Small intestine (tissue), 7 donors: ENCODE measurements at regions not wholly inside any gene's neighbourhood (a gene's known extent, or its start where the extent isn't known, plus 50 kb on each side); places are given as distances from the start of the nearest gene placed in this dataset.
"Not testable (repeated sequence)": the region's sequence is repeated elsewhere in the genome, so short reads cannot be mapped to it uniquely, and the experiment has no call there.

Experiments
- DNase-seq, 2 donors: peaks; one replicate each; pipeline versions ENCODE4 v3.0.0 to v3.0.0-alpha.2; 2013
- FAIRE-seq: peaks from 2 replicates; lab custom pipeline; 2012; peaks lifted over from hg19 to GRCh38; lab: Jason Lieb, UNC
- H3K27ac ChIP-seq, 3 donors: one replicate each; pipeline ENCODE4 v1.5.1; 2013; ENCODE audit warnings: low read length in 2 of 3, mild to moderate bottlenecking in 2 of 3, control low read depth in 1 of 3, inconsistent platforms in 1 of 3, low read depth in 1 of 3, moderate library complexity in 1 of 3
- H3K27me3 ChIP-seq, 3 donors: one replicate each; pipeline ENCODE4 v1.6.1; 2013; ENCODE audit warnings: low read length in 3 of 3, inconsistent platforms in 1 of 3; ENCODE audit not compliant: control insufficient read depth in 3 of 3, insufficient read depth in 3 of 3
- H3K36me3 ChIP-seq, 3 donors: one replicate each; pipeline ENCODE4 v1.6.1; 2013; ENCODE audit warnings: low read length in 3 of 3, inconsistent platforms in 1 of 3, low read depth in 1 of 3, mild to moderate bottlenecking in 1 of 3, moderate library complexity in 1 of 3; ENCODE audit not compliant: control insufficient read depth in 3 of 3, insufficient read depth in 2 of 3
- H3K4me1 ChIP-seq, 3 donors: one replicate each; pipeline ENCODE4 v1.6.1; 2013; ENCODE audit warnings: low read length in 2 of 3, inconsistent platforms in 1 of 3, low read depth in 1 of 3, mild to moderate bottlenecking in 1 of 3, moderate library complexity in 1 of 3; ENCODE audit not compliant: control insufficient read depth in 3 of 3, insufficient read depth in 2 of 3
- H3K4me3 ChIP-seq, 3 donors: one replicate each; pipeline ENCODE4 v1.5.1; 2013; ENCODE audit warnings: low read length in 3 of 3, control low read depth in 1 of 3, inconsistent platforms in 1 of 3, low read depth in 1 of 3, mild to moderate bottlenecking in 1 of 3, moderate library complexity in 1 of 3
- H3K9me3 ChIP-seq, 2 donors: one replicate each; pipeline ENCODE4 v1.6.1; 2013; ENCODE audit warnings: low read depth in 1 of 2, low read length in 1 of 2; ENCODE audit not compliant: control insufficient read depth in 2 of 2, insufficient read depth in 1 of 2
- WGBS, 3 donors: extraction: QIAGEN DNeasy Blood & Tissue Kit; methylation state at CpG; one replicate each; pipeline ENCODE4 v1.1.7; 2013; 5-methylcytosine and 5-hydroxymethylcytosine counted together
- donor health status: healthy with polysubstance abuse.
- donor health status: control.
- donor health status: control.
- donor health status: Bipolar disorder and iron deficiency.
- donor health status: healthy.

DNA sequence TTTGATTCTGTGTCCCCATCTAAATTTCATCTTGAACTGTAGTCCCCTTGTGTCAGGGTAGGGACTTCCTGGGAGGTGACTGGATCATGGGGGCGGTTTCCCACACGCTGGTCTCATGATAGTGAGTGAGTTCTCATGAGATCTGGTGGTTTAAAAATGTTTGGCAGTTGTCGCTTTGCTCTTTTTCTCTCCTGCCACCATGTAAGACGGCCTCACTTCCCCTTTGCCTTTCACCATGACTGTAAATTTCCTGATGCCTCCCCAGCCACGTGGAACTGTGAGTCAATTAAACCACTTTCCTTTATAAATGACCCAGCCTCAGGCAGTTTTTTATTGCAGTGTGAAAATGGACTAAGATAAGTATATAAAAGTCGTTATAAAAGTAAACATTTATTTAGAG lies 80.5 kb upstream of the SGK1 start:
- peaks cover 0 to 10% (median 0%) of the 10 kb centered on the region in 3 donors for H3K4me1 ChIP-seq
- H3K36me3 ChIP-seq = no peaks in the 10 kb centered on the region
- H3K27me3 ChIP-seq = no peaks in the 10 kb centered on the region
- H3K27ac ChIP-seq = no peak overlapping the region
- DNase-seq = no peak
- no peaks in the 10 kb centered on the region for H3K9me3 ChIP-seq
- no peak for FAIRE-seq
- no peak overlapping the region for H3K4me3 ChIP-seq
- 52 to 55% (median 54%) methylated on average over 6 of the region's 6 CpGs for WGBS, 3 donors

DNA sequence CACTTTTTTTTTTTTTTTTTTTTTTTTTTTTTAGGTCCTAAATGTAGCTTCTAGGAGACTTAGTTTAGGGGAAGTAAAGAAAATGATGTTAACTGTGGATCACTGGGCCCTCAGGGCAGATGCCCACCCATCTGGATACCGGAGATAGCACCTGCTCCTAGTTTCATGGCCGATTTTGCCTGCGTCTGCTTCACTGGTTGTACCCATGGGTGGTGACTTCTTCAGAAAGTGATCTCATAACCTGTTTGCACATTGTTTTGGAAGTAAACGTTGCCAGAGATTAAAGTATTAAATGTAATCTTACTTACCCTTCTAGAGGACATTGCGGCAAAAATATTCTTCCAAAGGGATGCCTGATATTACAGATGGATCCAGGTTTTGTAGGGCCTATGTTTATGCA lies 79.8 kb upstream of the SGK1 start:
- H3K27ac ChIP-seq = no peak overlapping the region
- H3K9me3 ChIP-seq = no peaks in the 10 kb centered on the region
- 83 to 90% (median 84%) methylated on average over 5 of the region's 5 CpGs for WGBS, 3 donors
- H3K4me3 ChIP-seq = no peak overlapping the region
- FAIRE-seq = no peak
- no peaks in the 10 kb centered on the region for H3K36me3 ChIP-seq
- H3K4me1 ChIP-seq = peaks cover 0 to 15% (median 0%) of the 10 kb centered on the region in 3 donors
- H3K27me3 ChIP-seq = no peaks in the 10 kb centered on the region
- DNase-seq = no peak

DNA sequence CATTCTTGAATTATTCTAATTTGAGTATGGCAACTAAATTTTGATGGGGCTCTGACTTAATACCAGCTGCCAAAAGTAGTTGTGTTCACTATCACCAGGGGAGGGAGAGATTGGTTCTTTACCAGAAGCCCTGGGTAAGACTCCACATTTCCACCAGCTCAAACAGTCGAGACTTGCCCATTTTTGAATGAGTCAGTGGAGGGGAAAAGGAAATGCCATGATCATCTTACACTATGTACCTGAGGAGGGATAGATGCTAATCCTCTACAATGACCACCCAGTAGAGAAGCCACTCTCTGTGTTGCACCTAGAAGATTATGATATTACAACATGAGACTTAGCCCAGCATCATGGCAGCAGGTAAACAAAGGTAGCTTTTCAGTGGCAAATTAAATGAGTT lies 77.0 kb upstream of the SGK1 start:
- Histone ChIP-seq H3K27me3 (no peaks in the 10 kb centered on the region), H3K4me1 (peaks cover 0 to 15% (median 0%) of the 10 kb centered on the region in 3 donors), H3K9me3 (no peaks in the 10 kb centered on the region), H3K27ac (peak overlapping the region in 1 of 3 donors; percentile 86), H3K36me3 (no peaks in the 10 kb centered on the region), H3K4me3 (no peak overlapping the region)
- 76 to 89% (median 78%) methylated on average over 1 of the region's 1 CpG for WGBS, 3 donors
- no peak for FAIRE-seq
- no peak for DNase-seq

DNA sequence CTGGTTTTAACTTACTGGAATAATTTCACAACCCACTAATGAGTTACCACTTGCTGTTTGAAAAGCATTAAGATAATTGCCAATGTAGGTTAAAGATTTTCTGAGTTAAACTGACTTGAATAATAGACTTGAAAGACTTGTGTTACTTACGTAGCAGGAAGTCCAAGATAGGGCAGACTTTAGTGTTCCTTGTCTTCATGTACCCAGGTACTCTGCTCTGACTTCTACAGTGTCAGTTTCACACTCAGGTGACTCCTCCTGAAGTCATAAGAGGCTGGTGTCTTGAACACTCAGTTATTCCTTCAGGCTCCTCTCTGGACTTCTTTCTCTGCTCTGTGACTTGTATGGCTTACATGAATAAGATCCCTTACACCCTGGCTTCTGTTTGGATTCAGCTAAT lies 76.3 kb upstream of the SGK1 start:
- Histone ChIP-seq H3K4me1 (peaks cover 0 to 15% (median 0%) of the 10 kb centered on the region in 3 donors), H3K27me3 (no peaks in the 10 kb centered on the region), H3K9me3 (no peaks in the 10 kb centered on the region), H3K36me3 (no peaks in the 10 kb centered on the region), H3K4me3 (no peak overlapping the region), H3K27ac (peak overlapping the region in 1 of 3 donors; percentile 86)
- 48 to 77% (median 63%) methylated on average over 1 of the region's 1 CpG for WGBS, 3 donors
- DNase-seq (peak; percentile 48 to 75), FAIRE-seq (no peak)

DNA sequence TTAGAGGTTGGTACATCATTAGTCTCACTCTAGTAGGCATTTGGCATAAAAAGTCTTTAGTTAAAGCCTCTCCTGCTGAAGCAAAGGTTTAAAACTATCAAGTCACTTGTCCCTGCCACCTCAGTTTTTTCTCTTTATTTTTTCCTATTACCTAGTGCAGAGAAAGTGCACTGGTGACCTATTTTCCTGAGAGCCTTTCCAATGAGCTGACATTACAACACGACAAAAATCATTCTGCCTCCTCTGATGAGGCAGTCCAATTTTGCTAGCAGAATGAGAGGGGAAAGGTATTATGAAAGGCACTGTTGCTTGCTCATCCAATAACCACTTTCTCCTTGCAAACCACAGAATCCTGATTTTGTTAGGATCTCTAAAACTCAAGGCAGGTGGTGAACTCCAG lies 73.3 kb upstream of the SGK1 start:
- FAIRE-seq (no peak), DNase-seq (no peak)
- Histone ChIP-seq H3K4me1 (peaks cover 0 to 15% (median 0%) of the 10 kb centered on the region in 3 donors), H3K36me3 (no peaks in the 10 kb centered on the region), H3K27ac (no peak overlapping the region), H3K4me3 (no peak overlapping the region), H3K27me3 (no peaks in the 10 kb centered on the region), H3K9me3 (no peaks in the 10 kb centered on the region)
- whole genome bisulfite sequencing, 3 donors = 77 to 86% (median 84%) methylated on average over 1 of the region's 1 CpG

DNA sequence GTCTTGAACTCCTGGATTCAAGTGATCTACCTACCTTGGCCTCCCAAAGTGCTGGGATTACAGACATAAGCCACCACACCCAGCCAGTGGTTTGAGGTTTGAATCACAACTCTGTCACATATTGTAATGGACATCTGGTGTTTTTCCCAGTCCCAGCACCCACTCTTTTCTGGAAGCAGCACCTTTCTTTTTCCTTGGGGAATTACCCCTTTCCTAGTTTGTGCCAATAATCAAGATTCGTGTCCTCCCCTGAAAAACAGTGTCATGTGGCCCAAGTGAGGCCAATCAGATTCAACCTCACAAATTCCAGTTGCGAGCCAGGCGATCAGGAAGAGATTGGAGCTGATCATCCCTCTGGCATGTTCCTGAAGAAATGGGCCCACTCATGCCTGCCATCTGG lies 71.7 kb upstream of the SGK1 start:
- Histone ChIP-seq H3K4me3 (no peak overlapping the region), H3K4me1 (peaks cover 0 to 10% (median 0%) of the 10 kb centered on the region in 3 donors), H3K9me3 (no peaks in the 10 kb centered on the region), H3K27ac (no peak overlapping the region), H3K36me3 (no peaks in the 10 kb centered on the region), H3K27me3 (no peaks in the 10 kb centered on the region)
- no peak for FAIRE-seq
- no peak for DNase-seq
- WGBS, 3 donors = 82 to 89% (median 83%) methylated on average over 3 of the region's 3 CpGs

DNA sequence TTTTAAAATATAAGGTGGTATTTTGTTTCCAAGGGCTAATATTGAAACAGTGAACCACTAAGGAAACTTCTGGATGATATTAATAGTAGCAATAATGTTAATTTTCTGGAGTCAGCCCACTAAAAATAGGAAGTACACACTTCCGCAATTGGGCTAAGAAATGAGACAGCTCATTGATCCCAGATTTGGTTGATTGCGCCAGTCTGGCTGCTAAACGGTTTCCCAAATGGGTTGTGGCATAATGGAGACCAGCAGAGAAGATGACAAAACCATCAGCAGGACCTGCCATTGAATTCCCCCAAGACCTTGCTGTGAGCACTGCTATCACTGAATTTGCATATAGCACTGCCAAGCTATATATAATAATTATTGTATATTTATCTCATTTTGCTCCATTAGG lies 71.2 kb upstream of the SGK1 start:
- DNase-seq (no peak), FAIRE-seq (no peak)
- no peaks in the 10 kb centered on the region for H3K27me3 ChIP-seq
- no peaks in the 10 kb centered on the region for H3K9me3 ChIP-seq
- 88 to 95% (median 91%) methylated on average over 3 of the region's 3 CpGs for WGBS, 3 donors
- H3K4me3 ChIP-seq = no peak overlapping the region
- peaks cover 0 to 5% (median 0%) of the 10 kb centered on the region in 3 donors for H3K4me1 ChIP-seq
- H3K36me3 ChIP-seq = no peaks in the 10 kb centered on the region
- H3K27ac ChIP-seq = no peak overlapping the region

DNA sequence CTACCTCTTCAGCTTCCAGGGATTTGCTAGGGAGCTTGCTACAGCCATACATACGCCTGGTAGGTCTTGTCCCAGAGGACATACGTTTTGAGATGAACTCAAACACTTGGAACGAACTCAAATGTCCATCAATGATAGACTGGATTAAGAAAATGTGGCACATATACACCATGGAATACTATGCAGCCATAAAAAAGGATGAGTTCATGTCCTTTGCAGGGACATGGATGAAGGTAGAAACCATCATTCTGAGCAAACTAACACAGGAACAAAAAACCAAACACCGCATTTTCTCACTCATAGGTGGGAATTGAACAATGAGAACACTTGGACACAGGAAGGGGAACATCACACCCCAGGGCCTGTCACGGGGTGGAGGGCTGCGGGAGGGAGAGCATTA lies 68.6 kb upstream of the SGK1 start:
- H3K36me3 ChIP-seq, H3K27me3 ChIP-seq, H3K4me3 ChIP-seq, H3K27ac ChIP-seq, FAIRE-seq, DNase-seq, H3K9me3 ChIP-seq, H3K4me1 ChIP-seq: not testable (repeated sequence)
- WGBS, 3 donors = 77 to 92% (median 90%) methylated on average over 5 to 6 of the region's 6 CpGs

DNA sequence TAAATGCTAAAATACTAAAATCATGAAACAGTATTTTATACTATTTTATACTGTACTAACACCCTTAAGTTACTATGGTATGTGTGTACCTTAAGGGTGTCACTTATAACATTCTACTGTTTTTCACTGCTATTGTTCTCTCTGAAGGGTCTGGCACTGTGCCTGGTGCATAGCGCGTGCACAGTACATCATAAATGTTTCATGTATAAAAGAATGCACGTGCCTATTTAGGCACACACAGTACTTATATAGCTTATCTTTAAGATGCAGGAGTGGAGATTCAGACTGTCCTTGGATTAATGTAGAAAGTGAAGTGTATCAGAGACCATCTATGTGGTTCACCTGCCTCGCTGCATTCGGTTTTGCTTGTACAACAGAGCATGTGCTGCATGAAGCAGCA lies 64.0 kb upstream of the SGK1 start:
- no peak overlapping the region for H3K27ac ChIP-seq
- H3K36me3 ChIP-seq = no peaks in the 10 kb centered on the region
- no peaks in the 10 kb centered on the region for H3K27me3 ChIP-seq
- FAIRE-seq = no peak
- H3K4me1 ChIP-seq = peaks cover 0 to 12% (median 3%) of the 10 kb centered on the region in 3 donors
- H3K4me3 ChIP-seq = no peak overlapping the region
- no peaks in the 10 kb centered on the region for H3K9me3 ChIP-seq
- DNase-seq = no peak
- WGBS, 3 donors = 59 to 69% (median 68%) methylated on average over 5 of the region's 5 CpGs
